DMS 273 (cell line): ENCODE measurements at regions not wholly inside any gene's neighbourhood (a gene's known extent, or its start where the extent isn't known, plus 50 kb on each side); places are given as distances from the start of the nearest gene placed in this dataset.
"Not testable (repeated sequence)": the region's sequence is repeated elsewhere in the genome, so short reads cannot be mapped to it uniquely, and the experiment has no call there.

Experiments
- DNase-seq: peaks from one replicate; lab custom pipeline; 2025; ENCODE audit not compliant: unreplicated experiment; lab: John Stamatoyannopoulos, UW

- no peak for DNase-seq
These were observed 56.7 kb downstream of the CCDC74A start for GRCh38 chr2:131584380-131584779.

- no peak for DNase-seq
These were observed 57.3 kb downstream of the CCDC74A start for GRCh38 chr2:131584940-131585339.

- no peak for DNase-seq
These were observed 60.6 kb downstream of the CCDC74A start for GRCh38 chr2:131588152-131588873.

GRCh38 chr2:131589126-131589525, 61.4 kb downstream of the CCDC74A start:
- not testable (repeated sequence) for DNase-seq

- no peak for DNase-seq
These were observed 62.7 kb downstream of the CCDC74A start for GRCh38 chr2:131590366-131590765.

- no peak for DNase-seq
These were observed 63.2 kb downstream of the CCDC74A start for GRCh38 chr2:131590896-131591295.

GRCh38 chr2:131596561-131596960, 68.9 kb downstream of the CCDC74A start:
- DNase-seq: not testable (repeated sequence)

- not testable (repeated sequence) for DNase-seq
These were observed 74.8 kb downstream of the CCDC74A start for GRCh38 chr2:131602444-131602843.

GRCh38 chr2:131604652-131605051, 77.0 kb downstream of the CCDC74A start:
- not testable (repeated sequence) for DNase-seq

GRCh38 chr2:131606366-131606765, 78.7 kb downstream of the CCDC74A start:
- not testable (repeated sequence) for DNase-seq

GRCh38 chr2:131607056-131607455, 79.4 kb downstream of the CCDC74A start:
- not testable (repeated sequence) for DNase-seq

GRCh38 chr2:131614539-131614938, 86.9 kb downstream of the CCDC74A start:
- not testable (repeated sequence) for DNase-seq

- DNase-seq: not testable (repeated sequence)
These were observed 90.6 kb downstream of the CCDC74A start for GRCh38 chr2:131618320-131618719.

- not testable (repeated sequence) for DNase-seq
These were observed 95.2 kb downstream of the CCDC74A start for GRCh38 chr2:131622874-131623273.

- DNase-seq: not testable (repeated sequence)
These were observed 98.3 kb downstream of the CCDC74A start for GRCh38 chr2:131626011-131626410.

GRCh38 chr2:131626565-131626964, 98.9 kb downstream of the CCDC74A start:
- not testable (repeated sequence) for DNase-seq

GRCh38 chr2:131627777-131628176, 100.1 kb downstream of the CCDC74A start:
- DNase-seq: not testable (repeated sequence)

- not testable (repeated sequence) for DNase-seq
These were observed 104.0 kb downstream of the CCDC74A start for GRCh38 chr2:131631648-131632047.

GRCh38 chr2:131633405-131633804, 105.7 kb downstream of the CCDC74A start:
- not testable (repeated sequence) for DNase-seq

GRCh38 chr2:131633827-131634695, 106.4 kb downstream of the CCDC74A start:
- peak; percentile 15 for DNase-seq

GRCh38 chr2:131635611-131636010, 107.9 kb downstream of the CCDC74A start:
- DNase-seq: no peak
